GM23338 (cell line): ENCODE measurements at regions not wholly inside any gene's neighbourhood (a gene's known extent, or its start where the extent isn't known, plus 50 kb on each side); places are given as distances from the start of the nearest gene placed in this dataset.
"Not testable (repeated sequence)": the region's sequence is repeated elsewhere in the genome, so short reads cannot be mapped to it uniquely, and the experiment has no call there.

ENCODE experiments used
- CREB1 ChIP-seq: fragments of 250-450 bp; sonication (Bioruptor Pico); IDR thresholded peaks from 2 replicates; pipeline ENCODE4 v1.5.0; 2020; ENCODE audit warnings: low read depth, mild to moderate bottlenecking, moderate library complexity
- CTCF ChIP-seq, 2 experiments: fragments of 200-600 bp in 1 of 2; sonication (generic) in 1 of 2; conservative IDR thresholded peaks; 2 replicates each; pipeline versions ENCODE4 v1.5.1 to v1.6.1; 2016 to 2017; ENCODE audit warnings: antibody characterized with exemption in 2 of 2, low read depth in 2 of 2, mild to moderate bottlenecking in 2 of 2, moderate library complexity in 1 of 2
- EZH2 ChIP-seq: fragments of 200-600 bp; sonication (generic); IDR thresholded peaks from one replicate; pipeline ENCODE4 v1.8.0; 2017; ENCODE audit warnings: antibody characterized with exemption, mild to moderate bottlenecking, low read depth; ENCODE audit not compliant: unreplicated experiment
- EZH2phosphoT487 ChIP-seq: fragments of 200-600 bp; sonication (generic); IDR thresholded peaks from one replicate; pipeline ENCODE4 v1.8.1; 2018; ENCODE audit warnings: antibody characterized with exemption; ENCODE audit not compliant: unreplicated experiment
- JUNB ChIP-seq: IDR thresholded peaks from one replicate; pipeline ENCODE4 v1.6.1; 2016; ENCODE audit warnings: antibody characterized with exemption; ENCODE audit not compliant: unreplicated experiment
- POLR2AphosphoS5 ChIP-seq: IDR thresholded peaks from 2 replicates; pipeline ENCODE4 v1.6.1; 2016; ENCODE audit warnings: antibody characterized with exemption, low read depth
- REST ChIP-seq: IDR thresholded peaks from one replicate; pipeline ENCODE4 v1.6.1; 2018; ENCODE audit warnings: antibody characterized with exemption; ENCODE audit not compliant: unreplicated experiment
- ZNF462 ChIP-seq: fragments of 250-450 bp; sonication (Bioruptor Pico); IDR thresholded peaks from 2 replicates; pipeline ENCODE4 v1.5.0; 2020; ENCODE audit warnings: mild to moderate bottlenecking, moderate library complexity

- TF ChIP-seq CTCF (conservative IDR thresholded peaks at IDR 0.05; ENCODE audit: low read depth in 2 of 2); POLR2AphosphoS5; EZH2phosphoT487; CREB1 (CRISPR knock-in tag); JUNB; ZNF462 (CRISPR knock-in tag); EZH2; REST: not testable (repeated sequence)
Measured at GRCh38 chr7:56827539-56827938, 304.7 kb downstream of the ZNF479 start.
